SJCRH30 (cell line): ENCODE measurements at regions not wholly inside any gene's neighbourhood (a gene's known extent, or its start where the extent isn't known, plus 50 kb on each side); places are given as distances from the start of the nearest gene placed in this dataset.

Experiments
- DNase-seq, 2 experiments: peaks; one replicate each; pipeline ENCODE4 v3.0.0-alpha.2; 2015 to 2020
- H3K27ac ChIP-seq: fragments of 250-450 bp; sonication (Bioruptor Pico); 2 replicates; pipeline ENCODE4 v1.5.1; 2020; ENCODE audit warnings: mild to moderate bottlenecking, moderate library complexity
- H3K27me3 ChIP-seq: fragments of 250-450 bp; sonication (Bioruptor Pico); 2 replicates; pipeline ENCODE4 v1.5.1; 2020; ENCODE audit warnings: mild to moderate bottlenecking, moderate library complexity
- H3K36me3 ChIP-seq: fragments of 250-450 bp; sonication (Bioruptor Pico); 2 replicates; pipeline ENCODE4 v1.5.1; 2020; ENCODE audit warnings: mild to moderate bottlenecking, moderate library complexity
- H3K4me1 ChIP-seq: fragments of 250-450 bp; sonication (Bioruptor Pico); 2 replicates; pipeline ENCODE4 v1.5.1; 2020; ENCODE audit warnings: mild to moderate bottlenecking, moderate library complexity
- H3K4me3 ChIP-seq: fragments of 250-450 bp; sonication (Bioruptor Pico); 2 replicates; pipeline ENCODE4 v1.5.1; 2020; ENCODE audit warnings: mild to moderate bottlenecking, moderate library complexity
- H3K9me3 ChIP-seq: fragments of 250-450 bp; sonication (Bioruptor Pico); replicated peaks from 2 replicates; pipeline ENCODE4 v1.5.1; 2020; ENCODE audit warnings: mild to moderate bottlenecking, moderate library complexity

GRCh38 chr4:11051181-11051580 is 366.6 kb upstream of the CLNK start:
- H3K9me3 ChIP-seq = no peaks in the 10 kb centered on the region
- H3K4me1 ChIP-seq = no peaks in the 10 kb centered on the region
- no peak overlapping the region for H3K4me3 ChIP-seq
- no peaks in the 10 kb centered on the region for H3K36me3 ChIP-seq
- H3K27ac ChIP-seq = no peak overlapping the region
- no peak for DNase-seq
- no peaks in the 10 kb centered on the region for H3K27me3 ChIP-seq

- no peaks in the 10 kb centered on the region for H3K36me3 ChIP-seq
- no peak overlapping the region for H3K4me3 ChIP-seq
- H3K9me3 ChIP-seq = no peaks in the 10 kb centered on the region
- no peak overlapping the region for H3K27ac ChIP-seq
- no peak for DNase-seq
- no peaks in the 10 kb centered on the region for H3K4me1 ChIP-seq
- no peaks in the 10 kb centered on the region for H3K27me3 ChIP-seq
These were observed 366.2 kb upstream of the CLNK start for GRCh38 chr4:11050766-11051165.

- Histone ChIP-seq H3K9me3 (no peaks in the 10 kb centered on the region), H3K27me3 (no peaks in the 10 kb centered on the region), H3K4me3 (no peak overlapping the region), H3K36me3 (no peaks in the 10 kb centered on the region), H3K4me1 (no peaks in the 10 kb centered on the region), H3K27ac (no peak overlapping the region)
- DNase-seq = no peak
These were observed 364.4 kb upstream of the CLNK start for GRCh38 chr4:11049001-11049400.

GRCh38 chr4:11042760-11043159 is 358.2 kb upstream of the CLNK start:
- Histone ChIP-seq H3K4me1 (no peaks in the 10 kb centered on the region), H3K27me3 (no peaks in the 10 kb centered on the region), H3K9me3 (no peaks in the 10 kb centered on the region), H3K4me3 (no peak overlapping the region), H3K36me3 (no peaks in the 10 kb centered on the region), H3K27ac (no peak overlapping the region)
- no peak for DNase-seq

- H3K4me3 ChIP-seq = no peak overlapping the region
These were observed 355.1 kb upstream of the CLNK start for GRCh38 chr4:11039634-11040131.

GRCh38 chr4:11038926-11039325 is 354.4 kb upstream of the CLNK start:
- H3K36me3 ChIP-seq = no peaks in the 10 kb centered on the region
- no peaks in the 10 kb centered on the region for H3K27me3 ChIP-seq

More at GRCh38 chr4:11039634-11040131, 355.1 kb upstream of the CLNK start:
- Histone ChIP-seq H3K27me3 (no peaks in the 10 kb centered on the region), H3K36me3 (no peaks in the 10 kb centered on the region), H3K27ac (no peak overlapping the region), H3K9me3 (no peaks in the 10 kb centered on the region), H3K4me1 (no peaks in the 10 kb centered on the region)
- DNase-seq = no peak

GRCh38 chr4:11037637-11038036 is 353.1 kb upstream of the CLNK start:
- no peaks in the 10 kb centered on the region for H3K27me3 ChIP-seq
- no peak overlapping the region for H3K4me3 ChIP-seq
- no peaks in the 10 kb centered on the region for H3K9me3 ChIP-seq
- no peaks in the 10 kb centered on the region for H3K4me1 ChIP-seq
- no peaks in the 10 kb centered on the region for H3K36me3 ChIP-seq
- H3K27ac ChIP-seq = no peak overlapping the region
- no peak for DNase-seq

More at GRCh38 chr4:11038926-11039325, 354.4 kb upstream of the CLNK start:
- H3K4me3 ChIP-seq = no peak overlapping the region
- H3K27ac ChIP-seq = no peak overlapping the region
- no peaks in the 10 kb centered on the region for H3K9me3 ChIP-seq
- H3K4me1 ChIP-seq = no peaks in the 10 kb centered on the region
- DNase-seq = no peak

- Histone ChIP-seq H3K9me3 (no peaks in the 10 kb centered on the region), H3K4me1 (no peaks in the 10 kb centered on the region), H3K4me3 (no peak overlapping the region), H3K36me3 (no peaks in the 10 kb centered on the region), H3K27ac (no peak overlapping the region), H3K27me3 (no peaks in the 10 kb centered on the region)
- no peak for DNase-seq
These were observed 343.8 kb upstream of the CLNK start for GRCh38 chr4:11028334-11028733.

GRCh38 chr4:11021333-11021732 is 336.8 kb upstream of the CLNK start:
- H3K36me3 ChIP-seq = no peaks in the 10 kb centered on the region
- DNase-seq = no peak
- no peak overlapping the region for H3K27ac ChIP-seq
- no peaks in the 10 kb centered on the region for H3K27me3 ChIP-seq
- H3K4me1 ChIP-seq = no peaks in the 10 kb centered on the region
- no peak overlapping the region for H3K4me3 ChIP-seq
- no peaks in the 10 kb centered on the region for H3K9me3 ChIP-seq

- Histone ChIP-seq H3K4me3 (no peak overlapping the region), H3K27me3 (no peaks in the 10 kb centered on the region), H3K27ac (no peak overlapping the region), H3K9me3 (no peaks in the 10 kb centered on the region), H3K36me3 (no peaks in the 10 kb centered on the region), H3K4me1 (no peaks in the 10 kb centered on the region)
- DNase-seq = no peak
These were observed 335.1 kb upstream of the CLNK start for GRCh38 chr4:11019451-11020240.

GRCh38 chr4:11014199-11014598 is 329.6 kb upstream of the CLNK start:
- no peaks in the 10 kb centered on the region for H3K4me1 ChIP-seq
- DNase-seq = no peak
- H3K36me3 ChIP-seq = no peaks in the 10 kb centered on the region
- no peaks in the 10 kb centered on the region for H3K9me3 ChIP-seq
- no peaks in the 10 kb centered on the region for H3K27me3 ChIP-seq
- H3K4me3 ChIP-seq = no peak overlapping the region
- H3K27ac ChIP-seq = no peak overlapping the region

GRCh38 chr4:11013094-11013664 is 328.6 kb upstream of the CLNK start:
- H3K4me1 ChIP-seq = no peaks in the 10 kb centered on the region
- H3K36me3 ChIP-seq = no peaks in the 10 kb centered on the region
- no peak for DNase-seq

GRCh38 chr4:11011249-11011648 is 326.7 kb upstream of the CLNK start:
- Histone ChIP-seq H3K4me3 (no peak overlapping the region), H3K36me3 (no peaks in the 10 kb centered on the region), H3K27ac (no peak overlapping the region), H3K27me3 (no peaks in the 10 kb centered on the region), H3K4me1 (no peaks in the 10 kb centered on the region), H3K9me3 (no peaks in the 10 kb centered on the region)
- no peak for DNase-seq

More at GRCh38 chr4:11013094-11013664, 328.6 kb upstream of the CLNK start:
- Histone ChIP-seq H3K4me3 (no peak overlapping the region), H3K27me3 (no peaks in the 10 kb centered on the region), H3K27ac (no peak overlapping the region), H3K9me3 (no peaks in the 10 kb centered on the region)

- Histone ChIP-seq H3K27ac (no peak overlapping the region), H3K9me3 (no peaks in the 10 kb centered on the region), H3K27me3 (no peaks in the 10 kb centered on the region), H3K36me3 (no peaks in the 10 kb centered on the region), H3K4me3 (no peak overlapping the region), H3K4me1 (no peaks in the 10 kb centered on the region)
- DNase-seq = no peak
These were observed 326.1 kb upstream of the CLNK start for GRCh38 chr4:11010624-11011023.

- no peaks in the 10 kb centered on the region for H3K36me3 ChIP-seq
- no peak for DNase-seq
- no peak overlapping the region for H3K27ac ChIP-seq
- no peak overlapping the region for H3K4me3 ChIP-seq
- H3K27me3 ChIP-seq = no peaks in the 10 kb centered on the region
- no peaks in the 10 kb centered on the region for H3K9me3 ChIP-seq
- no peaks in the 10 kb centered on the region for H3K4me1 ChIP-seq
These were observed 324.7 kb upstream of the CLNK start for GRCh38 chr4:11009281-11009680.

- Histone ChIP-seq H3K4me3 (no peak overlapping the region), H3K9me3 (no peaks in the 10 kb centered on the region), H3K36me3 (no peaks in the 10 kb centered on the region), H3K4me1 (no peaks in the 10 kb centered on the region), H3K27ac (no peak overlapping the region), H3K27me3 (no peaks in the 10 kb centered on the region)
- DNase-seq = no peak
These were observed 320.7 kb upstream of the CLNK start for GRCh38 chr4:11005300-11005699.
